ENCODE measurements at regions not wholly inside any gene's neighbourhood (a gene's known extent, or its start where the extent isn't known, plus 50 kb on each side); places are given as distances from the start of the nearest gene placed in this dataset.

GRCh38 chr11:43575913-43576310, 104.6 kb upstream of the HSD17B12 start:
- no peak for DNase-seq (ENCODE audit: low spot score)

DNA sequence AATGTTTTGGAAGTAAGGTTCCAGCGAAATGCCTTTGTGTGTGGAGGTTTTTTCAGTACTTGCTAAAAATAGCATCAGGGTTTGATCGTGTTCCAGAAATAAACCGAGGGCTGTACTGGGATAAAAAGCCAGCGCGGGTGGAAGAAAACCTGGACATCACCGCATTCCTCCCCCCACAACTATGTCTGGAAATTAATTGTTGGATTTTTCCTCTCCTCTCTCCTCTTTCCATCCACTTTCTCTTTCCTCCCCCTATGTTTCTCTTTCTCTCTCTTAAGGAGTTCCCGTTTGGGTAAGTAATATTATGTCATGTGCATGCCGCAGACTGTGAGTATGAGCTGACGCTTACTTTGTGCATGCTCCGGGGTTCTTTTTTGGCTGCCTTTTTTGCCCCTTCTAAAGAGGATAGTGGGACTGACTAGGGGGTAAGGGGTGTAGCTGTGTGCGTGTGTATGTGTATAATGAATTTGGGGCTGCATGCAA, 104.2 kb upstream of the HSD17B12 start:
- no peak for DNase-seq (ENCODE audit: low spot score)

DNA sequence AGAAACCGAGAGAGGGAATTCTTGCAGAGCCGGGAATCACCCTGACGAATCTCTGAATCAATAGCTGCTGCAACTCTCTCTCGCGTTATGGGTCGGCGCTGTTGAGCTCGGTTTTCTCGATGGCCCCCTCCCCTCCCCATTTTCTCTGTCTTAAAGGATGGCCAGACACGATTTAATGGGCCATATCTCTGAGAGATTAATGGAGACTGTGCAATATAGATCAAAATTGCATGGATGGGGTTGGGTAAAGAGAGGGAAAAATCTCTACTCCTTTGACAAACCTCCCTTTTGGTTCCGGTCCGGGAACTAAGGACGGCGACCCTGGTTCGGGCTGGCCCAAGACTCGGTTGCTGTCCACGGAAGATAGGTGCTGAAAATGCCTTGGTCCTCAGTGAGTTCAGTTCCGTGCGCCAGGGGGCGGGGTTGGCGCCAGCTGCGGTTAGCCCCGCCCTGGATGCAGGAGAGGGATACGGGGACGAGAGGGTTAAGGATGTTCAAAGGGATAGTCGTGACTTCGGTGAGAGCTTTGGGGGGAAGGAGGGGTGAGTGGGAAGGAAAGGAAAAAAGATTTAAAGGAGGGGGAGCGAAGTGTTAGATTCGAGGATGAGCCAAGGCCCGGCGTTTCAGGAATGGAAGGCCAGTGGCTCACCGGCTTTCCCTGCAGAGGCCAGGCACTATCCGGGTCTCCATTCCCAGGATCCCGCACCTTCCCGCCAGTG, 103.6 kb upstream of the HSD17B12 start:
- no peak for DNase-seq (ENCODE audit: low spot score)

DNA sequence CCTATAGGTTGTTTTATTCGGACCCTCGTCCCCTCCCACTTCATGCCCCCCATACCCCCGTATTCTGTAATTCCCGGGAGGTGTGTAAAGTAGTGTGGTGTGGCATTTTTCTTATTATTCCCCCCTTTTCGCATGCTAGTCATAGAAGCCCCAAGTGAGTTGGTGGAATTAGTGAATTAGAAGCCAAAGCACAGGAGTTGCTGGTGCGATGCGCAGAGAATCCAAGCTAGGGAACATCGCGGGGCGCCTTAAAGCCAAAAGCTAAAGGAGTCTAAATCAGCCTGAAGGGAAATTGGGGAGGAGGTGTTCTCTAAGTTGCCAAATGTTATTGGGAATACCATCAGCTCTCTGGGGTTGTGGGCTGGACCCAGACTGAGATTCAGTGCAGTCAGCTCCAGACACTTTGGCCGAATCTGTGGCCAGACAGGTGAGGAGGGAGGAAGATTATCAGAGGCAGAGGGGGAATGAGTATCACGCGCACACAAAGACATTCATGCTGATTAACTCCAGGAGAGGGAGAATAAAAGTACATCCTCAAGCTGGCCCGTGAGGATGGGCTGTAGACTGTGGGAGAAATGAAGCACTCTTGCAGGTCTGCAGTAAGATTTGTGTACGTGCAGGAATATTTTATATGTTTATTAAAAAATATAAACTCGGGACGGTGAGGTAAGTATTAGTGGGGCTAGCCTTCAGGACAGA, 102.8 kb upstream of the HSD17B12 start:
- DNase-seq (ENCODE audit: low spot score): no peak

DNA sequence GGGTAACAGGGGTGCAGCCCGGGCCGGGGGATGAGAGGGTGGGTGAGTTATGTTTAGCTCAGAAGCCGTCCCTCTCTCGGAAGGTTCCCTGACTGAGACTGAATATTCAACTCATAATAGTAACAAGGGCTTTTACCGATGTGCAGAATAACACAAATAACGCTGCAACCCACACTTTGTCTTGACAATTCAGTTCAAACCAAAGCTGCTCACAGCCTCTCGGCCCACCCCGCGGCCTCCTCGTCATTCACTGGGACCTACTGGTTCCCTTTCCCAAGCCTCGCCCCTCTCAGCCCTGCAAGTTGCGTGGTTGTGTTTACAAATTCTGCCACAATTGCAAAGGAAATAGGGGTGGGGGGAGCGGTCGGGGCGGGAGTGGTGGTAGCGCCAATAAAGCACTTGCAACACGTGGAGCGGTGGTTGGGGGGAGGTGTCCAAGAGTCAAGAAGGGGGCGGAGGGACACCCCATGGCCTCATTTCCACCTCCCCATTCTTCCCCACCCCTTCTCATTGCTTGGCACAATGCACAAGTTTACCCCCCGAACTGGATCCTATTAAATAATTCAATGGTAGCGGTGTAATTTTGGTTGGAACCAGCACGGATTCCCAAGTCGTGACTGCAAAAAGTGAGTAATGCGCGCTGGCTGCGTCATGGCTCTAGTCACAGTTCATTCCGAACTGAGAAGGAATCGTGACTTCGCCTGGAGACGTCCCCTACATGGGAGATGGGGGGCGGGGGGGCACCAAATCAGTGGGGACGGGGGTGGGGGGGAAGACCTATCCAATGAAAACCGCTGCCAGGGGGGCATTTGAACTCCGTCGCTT, 102.0 kb upstream of the HSD17B12 start:
- no peak for DNase-seq (ENCODE audit: low spot score)

DNA sequence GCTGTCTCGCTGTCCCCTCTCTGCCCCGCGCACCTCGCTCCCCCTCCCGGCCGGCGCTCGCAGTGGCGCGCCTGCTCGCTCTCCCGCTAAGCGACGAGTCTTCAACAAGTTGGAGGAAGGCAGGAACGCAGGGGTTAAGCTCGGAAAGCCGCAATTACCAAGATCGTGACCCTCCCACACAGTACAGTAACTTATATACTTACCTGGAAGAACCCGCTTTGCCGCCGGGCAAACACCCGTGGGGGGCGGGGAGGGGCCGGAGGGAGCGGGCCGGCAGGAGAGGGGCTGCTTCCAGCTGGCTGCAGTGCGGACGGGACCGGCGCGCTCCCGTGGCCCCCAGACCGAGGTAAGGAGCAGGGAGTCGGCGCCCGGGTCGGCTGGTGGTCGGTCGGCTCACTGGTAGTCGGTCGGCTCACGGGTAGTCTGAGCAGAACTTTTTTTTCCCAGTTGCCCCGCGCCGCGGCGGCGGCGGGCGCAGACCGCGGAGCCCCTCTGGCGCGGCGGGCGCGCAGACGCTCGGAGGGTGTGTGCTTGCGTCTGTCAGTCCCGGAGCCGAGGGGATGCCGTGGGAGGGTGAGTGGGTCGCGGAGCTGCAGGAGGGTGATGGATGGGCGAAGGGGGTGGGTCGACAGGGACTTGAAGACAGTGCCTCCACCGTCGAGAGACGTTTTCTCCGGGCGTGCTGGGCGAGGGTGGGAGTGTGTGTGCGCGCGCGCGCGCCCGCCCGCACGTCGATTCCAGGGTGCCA, 101.2 kb upstream of the HSD17B12 start:
- no peak for DNase-seq (ENCODE audit: low spot score)

GRCh38 chr11:43579919-43580276, 100.6 kb upstream of the HSD17B12 start:
- no peak for DNase-seq (ENCODE audit: low spot score)

DNA sequence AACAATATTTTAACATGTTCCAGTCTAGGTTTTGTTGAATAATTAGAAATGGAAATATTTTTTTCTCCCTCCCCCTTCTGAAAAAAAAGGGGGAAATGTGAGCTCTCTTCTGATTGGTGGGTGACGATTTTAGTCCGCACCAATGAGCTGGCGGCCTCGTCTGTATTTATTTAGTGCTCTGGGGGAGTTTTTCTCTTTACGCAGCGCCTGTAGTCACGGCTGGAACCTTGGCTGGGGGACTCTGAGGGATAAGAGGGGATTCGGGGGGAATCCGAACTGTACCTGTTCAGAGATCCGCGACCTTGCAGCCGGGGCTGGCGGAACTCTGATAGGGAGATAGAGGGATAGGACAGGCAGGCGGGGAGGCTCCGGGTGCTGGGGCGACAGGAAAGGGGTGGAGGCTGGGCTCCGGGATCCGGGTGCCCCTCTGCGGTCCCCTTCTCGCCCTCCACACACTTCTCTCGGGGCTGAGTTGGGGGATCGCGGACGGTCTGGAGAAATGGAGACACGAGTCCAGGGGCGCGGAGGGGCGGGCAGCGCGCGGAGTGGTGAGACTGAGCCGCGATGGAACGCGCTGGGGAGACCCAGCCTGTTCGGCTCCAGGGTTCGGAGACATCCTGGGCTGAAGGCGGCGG, 99.7 kb upstream of the HSD17B12 start:
- DNase-seq (ENCODE audit: low spot score): no peak

DNA sequence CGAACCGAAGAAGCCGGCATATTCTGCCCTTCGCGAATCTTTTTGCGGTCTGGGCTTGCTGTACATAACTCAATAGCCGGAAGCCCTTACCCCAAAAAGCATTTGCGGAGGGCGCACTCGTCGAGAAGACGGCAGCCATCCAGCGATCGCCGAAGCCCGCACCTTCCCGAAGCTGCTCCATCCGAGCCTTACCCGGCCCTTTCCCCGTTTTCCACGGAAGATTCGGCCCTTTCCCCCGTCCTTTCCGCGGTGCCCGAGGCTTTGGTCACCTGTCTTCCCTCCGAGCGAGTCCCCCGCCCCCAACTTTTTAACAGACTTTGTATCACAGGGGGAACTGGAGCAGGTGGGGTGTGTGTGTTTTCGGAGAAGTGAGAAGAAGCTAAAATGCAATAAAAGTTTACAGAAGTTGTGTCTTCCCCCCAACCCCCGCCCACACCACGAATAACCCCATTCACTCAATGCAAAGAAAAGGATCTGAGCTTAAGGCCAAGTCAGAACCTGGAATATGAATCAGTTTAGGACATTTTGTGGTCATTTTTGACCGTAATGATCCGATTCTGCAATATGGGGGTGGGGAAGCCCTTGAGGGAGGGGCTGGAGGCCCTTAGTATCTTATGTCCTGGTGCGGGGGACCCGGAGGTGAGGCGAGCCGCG, 99.0 kb upstream of the HSD17B12 start:
- DNase-seq (ENCODE audit: low spot score): no peak

DNA sequence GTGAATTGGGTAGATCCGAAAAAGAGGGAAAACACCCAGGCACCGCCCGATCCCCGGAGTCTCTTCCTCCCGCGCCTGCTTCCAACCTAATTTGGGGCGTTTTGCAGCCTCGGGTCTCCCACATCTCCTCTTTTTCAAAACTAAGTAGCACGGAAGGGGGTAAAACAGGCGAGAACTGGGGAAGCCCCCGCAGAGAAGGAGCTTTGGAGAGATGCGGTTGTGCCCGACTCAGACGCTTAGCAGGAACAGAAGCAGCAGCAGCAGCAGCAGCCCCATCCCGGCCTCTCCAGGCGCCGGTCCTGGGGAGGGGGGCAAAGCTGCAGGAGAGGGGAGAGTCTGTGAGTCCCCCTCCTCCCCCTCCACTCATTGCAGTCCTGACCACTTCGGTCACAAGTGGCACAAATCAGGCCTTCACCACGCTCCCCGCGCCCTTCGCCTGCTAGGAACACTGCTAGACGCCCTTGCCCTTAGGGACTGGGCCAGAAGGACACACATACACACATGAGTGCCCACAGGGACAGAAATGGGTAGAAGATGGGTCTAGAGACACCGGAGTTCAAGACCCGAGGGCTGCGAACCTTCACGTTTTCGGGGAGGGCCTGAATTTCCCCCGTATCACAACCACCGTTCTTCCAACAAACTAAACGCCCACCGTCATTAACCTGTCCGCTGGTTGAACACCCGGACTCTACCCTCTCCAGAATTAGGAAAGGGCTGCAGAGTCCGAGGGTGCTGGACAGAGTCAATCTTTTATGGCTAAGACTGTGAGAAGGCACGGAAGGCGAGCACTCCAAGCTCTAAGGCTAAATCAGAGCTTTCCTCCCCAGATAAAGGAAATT, 98.3 kb upstream of the HSD17B12 start:
- DNase-seq (ENCODE audit: low spot score): no peak

- DNase-seq (ENCODE audit: low spot score): no peak
These were observed 97.6 kb upstream of the HSD17B12 start for GRCh38 chr11:43582863-43583462.

- DNase-seq (ENCODE audit: low spot score): no peak
These were observed 97.0 kb upstream of the HSD17B12 start for GRCh38 chr11:43583548-43583947.

- DNase-seq (ENCODE audit: low spot score): no peak
These were observed 94.5 kb upstream of the HSD17B12 start for GRCh38 chr11:43585877-43586608.

- no peak for DNase-seq (ENCODE audit: low spot score)
These were observed 90.8 kb upstream of the HSD17B12 start for GRCh38 chr11:43589601-43590250.

DNA sequence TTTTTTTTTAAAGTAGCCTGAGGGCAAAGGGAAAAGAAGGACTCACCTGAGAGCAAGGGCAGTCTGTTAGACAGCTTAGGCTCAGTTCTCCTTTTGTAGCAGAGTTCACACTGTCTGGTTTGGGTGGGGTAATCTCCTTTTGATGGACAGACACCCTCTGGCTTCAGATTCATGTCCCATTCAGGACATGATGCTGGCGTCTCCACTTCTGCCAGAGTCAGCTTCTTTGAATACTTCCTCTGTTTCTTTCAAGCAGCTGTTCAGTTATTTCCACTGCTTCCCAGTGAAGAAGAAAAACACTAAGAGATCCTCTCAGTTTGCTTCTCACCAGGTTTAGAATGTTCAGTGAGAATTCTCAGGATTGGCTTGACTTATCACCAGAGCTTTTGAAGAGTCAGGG, 79.0 kb upstream of the HSD17B12 start:
- DNase-seq (ENCODE audit: low spot score): no peak

DNA sequence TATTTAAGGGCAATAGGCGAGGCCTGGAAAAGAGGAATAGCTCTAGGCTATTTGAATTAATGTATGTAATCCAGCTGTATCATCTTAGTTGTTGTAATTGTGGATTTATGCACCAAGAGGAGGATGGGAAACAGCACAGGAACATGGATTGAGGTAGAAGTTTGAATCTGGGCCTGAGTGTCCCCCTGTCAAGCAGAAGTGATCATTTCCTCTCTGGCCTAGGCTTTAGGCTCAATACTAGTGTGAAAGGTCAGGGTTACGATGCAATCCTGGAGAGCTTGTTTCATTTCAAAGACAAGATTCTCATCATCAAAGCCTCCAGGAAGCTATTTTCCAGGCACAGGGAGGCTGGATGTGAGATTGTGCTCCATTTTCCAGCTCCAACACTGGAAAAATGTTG, 77.9 kb upstream of the HSD17B12 start:
- DNase-seq (ENCODE audit: low spot score): no peak

DNA sequence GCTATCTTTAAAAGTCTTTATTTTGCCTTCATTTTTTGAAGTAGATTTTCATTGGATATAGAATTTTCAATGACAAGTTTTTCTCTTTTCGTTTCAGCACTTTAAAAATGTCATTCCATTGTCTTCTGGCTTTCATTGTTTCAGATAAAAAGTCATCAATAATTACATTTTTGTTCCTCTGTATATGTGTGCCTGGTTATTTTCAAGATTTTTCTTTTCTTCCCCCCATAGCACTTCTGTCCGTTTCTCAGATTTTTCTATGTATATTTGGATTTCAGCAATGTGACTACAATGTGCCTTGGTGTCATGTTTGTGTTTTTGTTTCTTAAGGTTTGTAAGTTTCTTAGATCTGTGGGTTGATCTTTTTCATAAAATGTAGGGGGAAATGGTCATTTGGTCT, 66.3 kb upstream of the HSD17B12 start:
- DNase-seq (ENCODE audit: low spot score): no peak

DNA sequence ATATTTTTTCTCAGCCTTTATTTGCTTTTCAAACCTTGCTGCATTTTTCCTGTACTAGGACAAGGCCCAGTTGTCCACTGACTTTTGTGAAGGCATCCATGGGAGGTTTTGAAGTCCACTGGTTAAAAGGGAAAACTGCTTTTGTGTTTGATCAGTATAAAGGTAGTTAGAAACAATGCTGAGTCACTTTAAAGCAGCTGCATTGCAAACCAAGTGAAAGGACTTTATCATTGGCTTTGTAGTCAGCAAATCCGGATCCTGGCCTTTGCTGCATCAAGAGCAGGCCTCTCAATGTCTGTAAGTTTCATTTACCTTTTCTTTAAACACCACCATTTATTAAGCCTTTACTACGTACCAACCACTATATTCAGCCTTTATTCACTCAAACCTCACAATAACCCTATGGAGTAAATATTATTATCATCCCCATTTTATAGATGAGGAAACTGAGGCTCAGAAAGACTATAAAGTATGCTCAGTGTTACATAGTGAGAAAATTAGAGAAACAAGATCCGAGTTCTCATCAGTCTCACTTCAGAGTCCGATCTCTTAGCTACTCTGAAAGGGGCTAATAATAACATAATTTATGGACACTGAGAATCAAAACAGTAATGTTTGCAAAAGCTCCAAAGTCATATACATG, 60.6 kb upstream of the HSD17B12 start:
- no peak for DNase-seq (ENCODE audit: low spot score)

Measured in SK-N-DZ (cell line).